WTC11 (cell line): ENCODE measurements at regions not wholly inside any gene's neighbourhood (a gene's known extent, or its start where the extent isn't known, plus 50 kb on each side); places are given as distances from the start of the nearest gene placed in this dataset.

Experiments used
- ATAC-seq: fragments of 200-7000 bp; cut with Tn5 transposase; 2 replicates; pipeline ENCODE4 v1.10.0; 2021; ENCODE audit warnings: mild to moderate bottlenecking, moderate library complexity
- CTCF ChIA-PET: fragments of 300-600 bp; sonication (Branson Sonifier 250); formaldehyde crosslinking; loops from one replicate; lab custom pipeline; 2021; ENCODE audit warnings: antibody characterized with exemption; lab: Charles Lee
- POLR2A ChIA-PET: fragments of 350-600 bp; sonication (Branson Sonifier 250); formaldehyde crosslinking; loops from one replicate; lab custom pipeline; 2021; ENCODE audit warnings: antibody characterized with exemption; lab: Charles Lee
- DNase-seq: peaks from one replicate; pipeline ENCODE4 v3.0.0; 2021; ENCODE audit warnings: low spot score
- H3K27ac Mint-ChIP-seq: 2 replicates; pipeline ENCODE4 v1.8.0; 2021; ENCODE audit warnings: mixed read lengths
- H3K27me3 Mint-ChIP-seq: 2 replicates; pipeline ENCODE4 v1.8.0; 2021; ENCODE audit warnings: low read depth, mild to moderate bottlenecking, moderate library complexity, mixed read lengths
- H3K36me3 Mint-ChIP-seq: 2 replicates; pipeline ENCODE4 v1.8.0; 2021; ENCODE audit warnings: mixed read lengths
- H3K4me1 Mint-ChIP-seq: 2 replicates; pipeline ENCODE4 v1.8.0; 2022; ENCODE audit warnings: mixed read lengths
- H3K4me3 Mint-ChIP-seq: 2 replicates; pipeline ENCODE4 v1.8.0; 2021; ENCODE audit warnings: mild to moderate bottlenecking, moderate library complexity, mixed read lengths
- H3K9me3 Mint-ChIP-seq: 2 replicates; pipeline ENCODE4 v1.8.0; 2021; ENCODE audit warnings: mixed read lengths
- AR ChIP-seq: fragments of 250-450 bp; sonication (Bioruptor Pico); IDR thresholded peaks from 2 replicates; pipeline ENCODE4 v1.9.0; 2021; ENCODE audit warnings: mild to moderate bottlenecking
- ATF3 ChIP-seq: sonication (generic); formaldehyde crosslinking; conservative IDR thresholded peaks from 2 replicates; pipeline ENCODE4 v1.8.1; 2022; ENCODE audit warnings: mild to moderate bottlenecking, missing genetic modification reagents
- ATF6 ChIP-seq: sonication (generic); formaldehyde crosslinking; IDR thresholded peaks from 2 replicates; pipeline ENCODE4 v1.8.1; 2023; ENCODE audit warnings: mild to moderate bottlenecking, missing genetic modification reagents
- CDX4 ChIP-seq: fragments of 250-450 bp; sonication (Bioruptor Pico); IDR thresholded peaks from 2 replicates; pipeline ENCODE4 v1.9.0; 2021; ENCODE audit warnings: moderate library complexity, mild to moderate bottlenecking, inconsistent platforms, borderline replicate concordance
- CTCF ChIP-seq: fragments of 200-600 bp; IDR thresholded peaks from 2 replicates; pipeline ENCODE4 v1.8.0; 2022; ENCODE audit warnings: antibody characterized with exemption
- E2F1 ChIP-seq: sonication (generic); formaldehyde crosslinking; IDR thresholded peaks from 2 replicates; pipeline ENCODE4 v1.8.0; 2022; ENCODE audit warnings: mild to moderate bottlenecking, missing genetic modification reagents
- ELF4 ChIP-seq: sonication (generic); formaldehyde crosslinking; IDR thresholded peaks from 2 replicates; pipeline ENCODE4 v1.8.1; 2022; ENCODE audit warnings: low read depth, mild to moderate bottlenecking, moderate library complexity, missing genetic modification reagents
- EMX1 ChIP-seq: fragments of 250-450 bp; sonication (Bioruptor Pico); IDR thresholded peaks from 2 replicates; pipeline ENCODE4 v1.8.0; 2021; ENCODE audit warnings: mild to moderate bottlenecking
- GRHL2 ChIP-seq: fragments of 250-450 bp; sonication (Bioruptor Pico); IDR thresholded peaks from 2 replicates; pipeline ENCODE4 v1.8.0; 2022; ENCODE audit warnings: mild to moderate bottlenecking, moderate library complexity; ENCODE audit not compliant: insufficient replicate concordance, severe bottlenecking
- JAZF1 ChIP-seq: fragments of 250-450 bp; sonication (Bioruptor Pico); IDR thresholded peaks from 2 replicates; pipeline ENCODE4 v1.9.0; 2021; ENCODE audit warnings: moderate library complexity, mild to moderate bottlenecking, inconsistent platforms
- JUN ChIP-seq: sonication (generic); formaldehyde crosslinking; IDR thresholded peaks from 2 replicates; pipeline ENCODE4 v1.8.0; 2023; ENCODE audit warnings: mild to moderate bottlenecking, missing genetic modification reagents
- OVOL2 ChIP-seq: fragments of 250-450 bp; sonication (Bioruptor Pico); IDR thresholded peaks from 2 replicates; pipeline ENCODE4 v1.9.0; 2021; ENCODE audit warnings: mild to moderate bottlenecking, borderline replicate concordance
- RELA ChIP-seq: sonication (generic); formaldehyde crosslinking; IDR thresholded peaks from 2 replicates; pipeline ENCODE4 v1.8.1; 2022; ENCODE audit warnings: missing genetic modification reagents, mild to moderate bottlenecking, borderline replicate concordance
- SMAD3 ChIP-seq: sonication (generic); formaldehyde crosslinking; IDR thresholded peaks from 2 replicates; pipeline ENCODE4 v1.8.0; 2022; ENCODE audit warnings: missing genetic modification reagents, mild to moderate bottlenecking, borderline replicate concordance
- ZNF512 ChIP-seq: sonication (generic); formaldehyde crosslinking; IDR thresholded peaks from 2 replicates; pipeline ENCODE4 v1.8.1; 2022; ENCODE audit warnings: missing genetic modification reagents, borderline replicate concordance
- ZSCAN18 ChIP-seq: fragments of 250-450 bp; sonication (Bioruptor Pico); IDR thresholded peaks from 2 replicates; pipeline ENCODE4 v2.1.2; 2022; ENCODE audit warnings: mild to moderate bottlenecking, moderate library complexity

- Mint-ChIP-seq H3K27ac (no peak overlapping the region), H3K4me1 (no peaks in the 10 kb centered on the region), H3K4me3 (no peak overlapping the region), H3K27me3 (no peaks in the 10 kb centered on the region; the same call in 1 of the 2 replicates), H3K9me3 (no peaks in the 10 kb centered on the region), H3K36me3 (no peaks in the 10 kb centered on the region)
- TF ChIP-seq GRHL2 (CRISPR knock-in tag) = no peak
- TF ChIP-seq CDX4 = no peak
- TF ChIP-seq ZSCAN18 (CRISPR knock-in tag) = no peak
- TF ChIP-seq AR (CRISPR knock-in tag) = no peak
- no peak for TF ChIP-seq SMAD3 (CRISPR knock-in tag)
- ATAC-seq (no peak), DNase-seq (no peak)
- ChIA-PET CTCF (interaction anchor here (0.6 to 9.6 kb wide), 3 partner anchors 152 to 478 kb away, joined by 3 to 149 read pairs (median 59); no protein-coding TSS in a partner anchor), POLR2A (no interaction called here)
Observed at GRCh38 chr16:51820176-51820575, 669.1 kb upstream of the SALL1 start.

GRCh38 chr16:51818342-51818944, 667.4 kb upstream of the SALL1 start:
- CTCF ChIA-PET = interaction anchor here (0.6 to 9.6 kb wide), 50 partner anchors 9 to 1685 kb away, joined by 3 to 149 read pairs (median 4); no protein-coding TSS in a partner anchor
- Mint-ChIP-seq H3K4me3 (no peak overlapping the region), H3K9me3 (peaks cover 6% of the 10 kb centered on the region; the same call in 1 of the 2 replicates), H3K36me3 (no peaks in the 10 kb centered on the region), H3K4me1 (no peaks in the 10 kb centered on the region), H3K27ac (no peak overlapping the region), H3K27me3 (no peaks in the 10 kb centered on the region; the same call in 1 of the 2 replicates)
- POLR2A ChIA-PET = interaction anchor here (1.0 kb wide), 1 partner anchor 152 kb away, joined by 3 read pairs; no protein-coding TSS in a partner anchor
- no peak for TF ChIP-seq GRHL2 (CRISPR knock-in tag)
- TF ChIP-seq CTCF = peak; percentile 80
- DNase-seq = peak; percentile 80
- ATAC-seq = peak; percentile 76

GRCh38 chr16:51816929-51817328, 665.9 kb upstream of the SALL1 start:
- Mint-ChIP-seq H3K4me3 (no peak overlapping the region), H3K36me3 (no peaks in the 10 kb centered on the region), H3K27me3 (no peaks in the 10 kb centered on the region; the same call in 1 of the 2 replicates), H3K4me1 (no peaks in the 10 kb centered on the region), H3K27ac (no peak overlapping the region), H3K9me3 (peaks cover 6% of the 10 kb centered on the region; the same call in 1 of the 2 replicates)
- CTCF ChIA-PET = interaction anchor here (1.0 to 9.6 kb wide), 3 partner anchors 123 to 180 kb away, joined by 3 to 149 read pairs (median 12); no protein-coding TSS in a partner anchor
- ATAC-seq (no peak), DNase-seq (no peak)
- POLR2A ChIA-PET = no interaction called here
- no peak for TF ChIP-seq ELF4
- no peak for TF ChIP-seq ZNF512
- no peak for TF ChIP-seq OVOL2 (CRISPR knock-in tag)
- TF ChIP-seq ATF3 (CRISPR knock-in tag) = no peak
- TF ChIP-seq ATF6 = no peak
- TF ChIP-seq JUN = no peak
- no peak for TF ChIP-seq E2F1 (CRISPR knock-in tag)
- TF ChIP-seq EMX1 = no peak
- no peak for TF ChIP-seq RELA (CRISPR knock-in tag)
- no peak for TF ChIP-seq JAZF1 (CRISPR knock-in tag)
